ENCODE measurements at regions not wholly inside any gene's neighbourhood (a gene's known extent, or its start where the extent isn't known, plus 50 kb on each side); places are given as distances from the start of the nearest gene placed in this dataset.

- DNase-seq (ENCODE audit: low spot score), result no peak
- no peaks in the 10 kb centered on the region for H3K27me3 ChIP-seq (replicated peaks; ENCODE audit: insufficient read depth, low read depth, low read length, poor library complexity)
- CTCF ChIA-PET, result no interaction called here
- TF ChIP-seq CTCF (conservative IDR thresholded peaks at IDR 0.05; ENCODE audit: low read depth, low read length), result no peak
- no peak for TF ChIP-seq EZH2 (IDR thresholded peaks at IDR 0.05; ENCODE audit: borderline replicate concordance, low read depth, low read length, poor library complexity, severe bottlenecking)
- no peak overlapping the region for H3K27ac ChIP-seq (ENCODE audit: low read depth, low read length, poor library complexity, severe bottlenecking)
- H3K4me3 ChIP-seq (ENCODE audit: low read depth, low read length, poor library complexity, severe bottlenecking), result no peak overlapping the region
- POLR2A ChIA-PET (ENCODE audit: low non-redundant PET), result no interaction called here
- H3K36me3 ChIP-seq (ENCODE audit: insufficient read depth, low read length, poor library complexity, severe bottlenecking), result no peaks in the 10 kb centered on the region
- no TSS peak for BruUV-seq (replicated peaks)
- H3K4me1 ChIP-seq (ENCODE audit: insufficient read depth, low read length, poor library complexity, severe bottlenecking), result no peaks in the 10 kb centered on the region
- no peaks in the 10 kb centered on the region for H3K9me3 ChIP-seq (ENCODE audit: low read depth, low read length, poor library complexity, severe bottlenecking)
- intact Hi-C loops (cut with micrococcal nuclease; ENCODE audit: unreplicated experiment), result no loop called here
These were observed 56.9 kb upstream of the GYPC start for GRCh38 chr2:126599062-126599461.

DNA sequence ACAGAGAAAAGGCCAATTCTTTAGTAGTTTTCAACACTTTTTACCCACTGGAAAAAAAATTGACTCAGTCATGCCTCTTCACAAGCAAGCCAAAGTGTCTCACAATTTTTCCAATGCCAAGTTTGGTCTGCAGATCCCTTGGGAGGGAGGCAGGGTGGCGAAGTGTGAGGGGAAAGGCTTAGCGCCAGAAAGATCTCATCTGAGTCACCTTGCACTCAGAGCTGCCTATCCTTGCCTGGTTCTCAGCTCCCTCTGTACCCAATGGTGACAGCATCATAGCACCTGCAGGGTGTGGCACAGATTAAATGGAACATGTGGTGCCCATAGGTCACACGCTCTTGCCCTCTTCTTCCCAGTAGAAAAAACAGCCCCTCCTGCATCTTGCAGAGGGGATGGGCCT is 55.2 kb upstream of the GYPC start:
- Histone ChIP-seq H3K27me3 (replicated peaks; ENCODE audit: insufficient read depth, low read depth, low read length, poor library complexity) (no peaks in the 10 kb centered on the region), H3K9me3 (ENCODE audit: low read depth, low read length, poor library complexity, severe bottlenecking) (no peaks in the 10 kb centered on the region), H3K4me3 (ENCODE audit: low read depth, low read length, poor library complexity, severe bottlenecking) (no peak overlapping the region), H3K4me1 (ENCODE audit: insufficient read depth, low read length, poor library complexity, severe bottlenecking) (no peaks in the 10 kb centered on the region), H3K27ac (ENCODE audit: low read depth, low read length, poor library complexity, severe bottlenecking) (no peak overlapping the region), H3K36me3 (ENCODE audit: insufficient read depth, low read length, poor library complexity, severe bottlenecking) (no peaks in the 10 kb centered on the region)
- TF ChIP-seq CTCF (conservative IDR thresholded peaks at IDR 0.05; ENCODE audit: low read depth, low read length) (no peak), EZH2 (IDR thresholded peaks at IDR 0.05; ENCODE audit: borderline replicate concordance, low read depth, low read length, poor library complexity, severe bottlenecking) (no peak)
- intact Hi-C loops (cut with micrococcal nuclease; ENCODE audit: unreplicated experiment), result no loop called here
- CTCF ChIA-PET, result no interaction called here
- no peak for DNase-seq (ENCODE audit: low spot score)
- BruUV-seq (replicated peaks), result no TSS peak
- POLR2A ChIA-PET (ENCODE audit: low non-redundant PET), result no interaction called here

- ChIA-PET CTCF (no interaction called here), POLR2A (ENCODE audit: low non-redundant PET) (no interaction called here)
- H3K27me3 ChIP-seq (replicated peaks; ENCODE audit: insufficient read depth, low read depth, low read length, poor library complexity), result no peaks in the 10 kb centered on the region
- no peaks in the 10 kb centered on the region for H3K4me1 ChIP-seq (ENCODE audit: insufficient read depth, low read length, poor library complexity, severe bottlenecking)
- TF ChIP-seq EZH2 (IDR thresholded peaks at IDR 0.05; ENCODE audit: borderline replicate concordance, low read depth, low read length, poor library complexity, severe bottlenecking) (no peak), CTCF (conservative IDR thresholded peaks at IDR 0.05; ENCODE audit: low read depth, low read length) (no peak)
- no peak for DNase-seq (ENCODE audit: low spot score)
- no peak overlapping the region for H3K4me3 ChIP-seq (ENCODE audit: low read depth, low read length, poor library complexity, severe bottlenecking)
- H3K9me3 ChIP-seq (ENCODE audit: low read depth, low read length, poor library complexity, severe bottlenecking), result no peaks in the 10 kb centered on the region
- H3K36me3 ChIP-seq (ENCODE audit: insufficient read depth, low read length, poor library complexity, severe bottlenecking), result no peaks in the 10 kb centered on the region
- H3K27ac ChIP-seq (ENCODE audit: low read depth, low read length, poor library complexity, severe bottlenecking), result no peak overlapping the region
- intact Hi-C loops (cut with micrococcal nuclease; ENCODE audit: unreplicated experiment), result no loop called here
- no TSS peak for BruUV-seq (replicated peaks)
These were observed 53.6 kb upstream of the GYPC start for GRCh38 chr2:126602334-126602733.
